HG03460 (cell line): ENCODE measurements at regions not wholly inside any gene's neighbourhood (a gene's known extent, or its start where the extent isn't known, plus 50 kb on each side); places are given as distances from the start of the nearest gene placed in this dataset.

Source experiments
- ATAC-seq: cut with Tn5 transposase; IDR thresholded peaks from one replicate; pipeline ENCODE4 v1.9.1; 2021; ENCODE audit not compliant: unreplicated experiment

- ATAC-seq, result no peak
Observed at GRCh38 chr10:33819206-33819605, 484.7 kb upstream of the NRP1 start.

DNA sequence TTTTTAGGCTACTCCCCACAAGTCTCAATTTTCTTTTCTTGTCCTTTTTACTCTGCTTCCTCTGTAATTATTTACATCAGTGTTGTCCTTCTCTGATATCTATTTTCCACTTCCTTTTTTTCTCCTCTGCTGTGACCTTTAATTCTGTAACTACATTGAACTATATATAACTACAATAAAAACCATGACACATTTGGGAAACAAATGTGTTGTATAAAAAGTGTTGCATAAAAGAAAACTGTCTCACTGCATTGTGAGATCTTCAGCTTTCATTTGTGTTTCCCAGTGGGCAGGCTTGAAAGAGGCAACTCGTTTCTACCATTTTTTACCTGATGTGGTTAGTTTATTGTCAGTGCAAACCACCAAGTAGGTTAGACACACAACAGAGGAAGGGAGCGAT lies 483.9 kb upstream of the NRP1 start:
- ATAC-seq, result no peak

- no peak for ATAC-seq
Observed at GRCh38 chr10:33817605-33818004, 483.1 kb upstream of the NRP1 start.

DNA sequence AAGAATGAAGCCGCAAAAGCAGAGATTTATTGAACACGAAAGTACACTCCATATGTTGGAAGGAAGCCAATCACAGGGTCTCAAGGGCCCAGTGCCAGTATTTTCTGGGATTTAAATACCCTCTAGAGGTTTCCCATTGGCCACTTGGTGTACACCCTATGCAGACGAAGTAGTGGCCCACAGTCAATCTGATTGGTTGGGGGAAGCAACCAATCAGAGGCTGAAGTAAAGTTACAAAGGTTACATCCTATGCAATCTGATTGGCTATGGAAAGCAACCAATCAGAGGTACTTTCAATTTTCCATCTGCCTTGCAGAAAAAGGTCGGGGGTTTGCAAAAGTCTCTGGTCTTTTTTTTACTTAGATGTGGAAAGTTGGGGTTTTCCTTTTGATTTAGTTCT lies 481.3 kb upstream of the NRP1 start:
- ATAC-seq, result no peak

DNA sequence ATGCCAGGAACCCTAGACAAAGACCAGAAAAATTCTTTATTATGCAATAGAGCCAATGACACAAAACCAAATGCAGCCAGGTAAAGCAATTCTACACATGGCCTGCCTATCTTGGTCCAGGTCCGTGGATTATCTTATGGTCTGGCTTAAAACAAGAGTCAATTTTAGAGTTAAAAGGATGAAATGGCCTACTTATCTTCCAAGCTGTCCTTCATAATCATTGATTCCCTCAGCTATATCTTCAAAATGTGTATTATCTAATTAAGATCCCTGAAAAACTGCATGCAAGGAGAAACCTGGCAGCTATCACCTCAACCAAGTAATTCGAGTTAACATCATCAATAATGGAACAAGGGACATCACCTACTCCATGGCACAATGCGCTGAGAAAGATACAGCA lies 479.4 kb upstream of the NRP1 start:
- ATAC-seq, result no peak

- ATAC-seq, result no peak
Observed at GRCh38 chr10:33813415-33813814, 478.9 kb upstream of the NRP1 start.

- no peak for ATAC-seq
Observed at GRCh38 chr10:33812586-33812985, 478.1 kb upstream of the NRP1 start.

GRCh38 chr10:33810986-33811385 lies 476.5 kb upstream of the NRP1 start:
- no peak for ATAC-seq

- ATAC-seq, result no peak
Observed at GRCh38 chr10:33809732-33810131, 475.3 kb upstream of the NRP1 start.

- ATAC-seq, result no peak
Observed at GRCh38 chr10:33808475-33808874, 474.0 kb upstream of the NRP1 start.

GRCh38 chr10:33807531-33808359 lies 473.3 kb upstream of the NRP1 start:
- ATAC-seq, result no peak

DNA sequence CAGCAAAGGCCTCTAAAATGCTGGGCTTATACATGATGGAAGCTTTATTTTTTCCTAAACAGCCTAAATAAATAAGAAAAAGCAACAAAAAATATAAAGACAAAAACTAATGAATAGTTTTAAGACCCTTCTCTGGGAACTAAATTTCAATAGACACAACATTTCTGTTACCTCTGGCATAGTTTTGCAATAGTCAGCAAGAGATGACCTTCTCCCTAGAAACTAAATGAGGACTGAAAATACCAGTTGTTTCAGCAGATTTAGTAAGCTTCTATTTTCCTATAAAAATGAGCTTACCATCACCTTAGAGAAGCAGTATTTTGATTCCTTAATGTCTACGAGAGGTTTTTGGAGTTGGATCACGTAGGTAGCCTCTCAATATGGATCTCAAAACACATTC lies 471.4 kb upstream of the NRP1 start:
- no peak for ATAC-seq

- ATAC-seq, result no peak
Observed at GRCh38 chr10:33804584-33804983, 470.1 kb upstream of the NRP1 start.

DNA sequence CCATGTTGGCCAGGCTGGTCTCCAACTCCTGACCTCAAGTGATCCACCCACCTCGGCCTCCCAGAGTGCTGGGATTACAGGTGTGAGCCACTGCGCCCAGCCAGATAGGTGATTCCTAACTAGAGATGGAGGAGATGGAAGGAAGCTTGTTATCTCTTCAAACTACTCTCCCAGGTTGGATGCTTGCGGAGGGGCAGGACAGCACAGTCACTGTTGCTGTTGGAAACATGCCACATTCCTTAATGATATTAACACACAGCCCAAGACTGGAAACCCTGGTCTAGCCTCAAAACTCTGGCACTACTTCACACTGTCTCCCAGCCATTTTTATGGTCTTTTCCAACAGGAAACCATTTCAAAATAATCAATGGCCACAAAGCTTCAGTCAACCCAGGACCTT lies 468.8 kb upstream of the NRP1 start:
- no peak for ATAC-seq

GRCh38 chr10:33802566-33802965 lies 468.1 kb upstream of the NRP1 start:
- ATAC-seq, result no peak

DNA sequence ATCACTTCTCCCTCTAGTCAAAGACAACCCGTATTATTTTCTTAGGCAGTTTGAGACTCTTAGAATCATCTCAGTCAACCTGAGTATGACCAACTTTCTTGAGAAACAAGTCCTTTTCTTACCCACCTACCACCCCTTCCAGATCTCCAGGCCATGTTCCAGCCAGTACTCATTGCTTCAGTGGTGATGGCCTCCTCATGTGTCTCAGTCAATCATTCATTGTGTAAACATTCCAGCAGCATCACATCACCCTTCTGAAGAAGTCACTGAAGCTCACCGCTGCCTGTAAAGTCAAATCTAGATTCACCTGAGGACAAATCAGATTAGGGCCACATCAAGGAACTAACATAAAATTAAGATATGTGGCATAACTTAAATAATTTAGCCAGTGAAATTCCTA lies 467.2 kb upstream of the NRP1 start:
- ATAC-seq, result no peak

DNA sequence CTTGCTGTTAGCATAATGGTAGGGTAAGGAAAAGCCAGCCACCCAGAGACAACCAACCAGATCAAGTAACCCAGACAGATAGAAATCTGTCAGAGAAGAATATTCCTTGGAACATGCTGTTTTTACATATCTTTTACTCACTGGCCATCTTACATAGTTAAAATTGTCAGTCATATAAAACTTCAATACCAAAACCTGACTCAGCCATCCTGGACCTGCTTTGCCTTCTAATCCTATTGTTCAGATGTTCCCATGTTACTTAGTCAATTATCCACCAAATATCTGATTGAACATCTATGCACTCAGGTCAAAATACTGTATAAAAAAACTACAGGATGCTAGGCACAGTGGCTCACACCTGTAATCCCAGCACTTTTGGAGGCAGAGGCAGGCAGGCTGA lies 466.5 kb upstream of the NRP1 start:
- no peak for ATAC-seq

DNA sequence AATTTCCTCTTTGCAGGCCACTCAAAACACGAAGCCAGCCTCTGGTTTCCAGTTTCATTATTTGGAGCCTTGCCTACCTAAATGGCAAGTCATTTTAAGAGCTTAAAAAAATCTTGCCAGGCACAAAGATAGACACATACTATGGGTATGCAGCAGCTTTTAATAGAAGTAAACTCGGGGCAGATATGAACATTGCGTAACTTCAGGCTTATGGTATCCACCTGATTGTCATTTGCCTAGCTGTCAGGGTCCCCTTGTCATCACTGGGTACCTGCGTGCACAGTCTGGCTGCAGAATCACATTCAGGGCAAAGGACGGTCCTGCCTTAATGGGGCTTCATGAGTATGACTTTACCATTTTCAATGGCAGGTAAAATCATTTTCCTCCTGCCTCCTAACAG lies 466.1 kb upstream of the NRP1 start:
- ATAC-seq, result no peak

DNA sequence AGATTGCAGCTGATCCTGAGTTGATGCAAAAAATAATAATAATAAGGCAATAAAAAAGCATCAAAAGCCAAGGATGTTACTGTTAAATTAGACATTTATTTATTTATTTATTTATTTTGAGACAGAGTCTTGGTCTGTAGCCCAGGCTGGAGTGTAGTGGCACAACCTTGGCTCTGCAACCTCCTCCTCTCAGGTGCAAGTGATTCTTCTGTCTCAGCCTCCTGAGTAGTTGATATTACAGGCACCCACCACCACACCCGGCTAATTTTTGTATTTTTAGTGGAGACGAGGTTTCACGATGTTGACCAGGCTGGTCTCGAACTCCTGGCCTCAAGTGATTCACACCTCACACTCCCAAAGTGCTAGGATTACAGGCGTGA lies 465.5 kb upstream of the NRP1 start:
- ATAC-seq, result no peak

- ATAC-seq, result no peak
Observed at GRCh38 chr10:33799281-33799943, 464.9 kb upstream of the NRP1 start.

DNA sequence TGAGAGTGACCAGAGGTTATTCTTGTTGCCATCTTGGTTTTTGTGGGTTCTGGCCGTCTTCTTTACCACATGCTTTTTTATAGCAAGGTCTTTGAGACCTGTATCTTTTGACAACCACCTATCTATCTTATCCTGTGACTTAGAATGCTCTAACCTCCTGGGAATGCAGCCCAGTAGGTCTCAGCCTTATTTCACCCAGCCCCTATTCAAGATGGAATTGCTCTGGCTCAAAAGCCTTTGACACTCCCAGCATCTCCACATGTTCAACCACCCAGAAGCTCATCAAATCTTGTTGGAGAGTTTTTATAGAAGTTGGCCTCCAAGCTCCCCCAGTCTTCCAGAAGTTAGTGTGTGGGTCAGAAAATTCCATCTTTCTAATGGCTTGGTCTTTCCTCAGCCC lies 464.3 kb upstream of the NRP1 start:
- ATAC-seq, result no peak

GRCh38 chr10:33796680-33797079 lies 462.2 kb upstream of the NRP1 start:
- no peak for ATAC-seq

- no peak for ATAC-seq
Observed at GRCh38 chr10:33795529-33795928, 461.1 kb upstream of the NRP1 start.
